ENCODE measurements at regions not wholly inside any gene's neighbourhood (a gene's known extent, or its start where the extent isn't known, plus 50 kb on each side); places are given as distances from the start of the nearest gene placed in this dataset.

DNA sequence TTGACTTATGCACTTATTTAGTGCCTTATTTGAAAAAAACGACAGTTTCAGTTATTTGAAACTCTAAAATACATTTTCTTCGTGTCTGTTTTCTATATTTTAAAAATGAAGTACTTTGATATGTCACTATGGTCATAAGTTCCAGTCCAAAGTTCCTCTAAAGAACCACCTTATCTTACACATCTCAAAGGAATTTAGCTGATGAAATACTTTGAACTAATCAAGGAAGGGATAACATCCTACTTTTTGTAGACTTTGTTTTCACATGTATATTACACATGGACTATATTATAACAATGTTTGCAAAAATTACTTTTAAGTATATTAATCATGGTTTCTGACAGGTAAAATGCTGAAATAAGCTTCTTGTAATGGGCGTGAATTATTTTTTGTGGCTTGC, 265.8 kb upstream of the ZNF717 start:
- Histone ChIP-seq H3K4me2 (no peak overlapping the region), H3K4me1 (replicated peaks; ENCODE audit: insufficient read depth) (no peaks in the 10 kb centered on the region), H3K27ac (no peak overlapping the region), H3K27me3 (ENCODE audit: insufficient read depth, low read depth) (no peaks in the 10 kb centered on the region), H3F3A (ENCODE audit: insufficient read depth, low read depth) (no peaks in the 10 kb centered on the region), H4K20me1 (ENCODE audit: insufficient read depth) (no peaks in the 10 kb centered on the region), H2AFZ (no peak overlapping the region), H3K36me3 (ENCODE audit: low read depth) (no peaks in the 10 kb centered on the region), H3K79me2 (ENCODE audit: low read depth) (no peaks in the 10 kb centered on the region), H3K9me3 (ENCODE audit: insufficient read depth, low read depth) (no peaks in the 10 kb centered on the region), H3K9me2 (ENCODE audit: insufficient read depth) (no peaks in the 10 kb centered on the region), H3K4me3 (no peak overlapping the region)
- CTCF ChIA-PET = no interaction called here
- POLR2A ChIA-PET (ENCODE audit: unreplicated experiment) = no interaction called here
- intact Hi-C loops (cut with micrococcal nuclease; ENCODE audit: unreplicated experiment) = no loop called here
- no TSS peak for BruUV-seq (replicated peaks)
- TF ChIP-seq, protein P1, sequence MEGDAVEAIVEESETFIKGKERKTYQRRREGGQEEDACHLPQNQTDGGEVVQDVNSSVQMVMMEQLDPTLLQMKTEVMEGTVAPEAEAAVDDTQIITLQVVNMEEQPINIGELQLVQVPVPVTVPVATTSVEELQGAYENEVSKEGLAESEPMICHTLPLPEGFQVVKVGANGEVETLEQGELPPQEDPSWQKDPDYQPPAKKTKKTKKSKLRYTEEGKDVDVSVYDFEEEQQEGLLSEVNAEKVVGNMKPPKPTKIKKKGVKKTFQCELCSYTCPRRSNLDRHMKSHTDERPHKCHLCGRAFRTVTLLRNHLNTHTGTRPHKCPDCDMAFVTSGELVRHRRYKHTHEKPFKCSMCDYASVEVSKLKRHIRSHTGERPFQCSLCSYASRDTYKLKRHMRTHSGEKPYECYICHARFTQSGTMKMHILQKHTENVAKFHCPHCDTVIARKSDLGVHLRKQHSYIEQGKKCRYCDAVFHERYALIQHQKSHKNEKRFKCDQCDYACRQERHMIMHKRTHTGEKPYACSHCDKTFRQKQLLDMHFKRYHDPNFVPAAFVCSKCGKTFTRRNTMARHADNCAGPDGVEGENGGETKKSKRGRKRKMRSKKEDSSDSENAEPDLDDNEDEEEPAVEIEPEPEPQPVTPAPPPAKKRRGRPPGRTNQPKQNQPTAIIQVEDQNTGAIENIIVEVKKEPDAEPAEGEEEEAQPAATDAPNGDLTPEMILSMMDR (conservative IDR thresholded peaks at IDR 0.05) = no peak
- TF ChIP-seq EZH2 (IDR thresholded peaks at IDR 0.05; ENCODE audit: low read depth) = no peak
- DNase-seq = no peak

DNA sequence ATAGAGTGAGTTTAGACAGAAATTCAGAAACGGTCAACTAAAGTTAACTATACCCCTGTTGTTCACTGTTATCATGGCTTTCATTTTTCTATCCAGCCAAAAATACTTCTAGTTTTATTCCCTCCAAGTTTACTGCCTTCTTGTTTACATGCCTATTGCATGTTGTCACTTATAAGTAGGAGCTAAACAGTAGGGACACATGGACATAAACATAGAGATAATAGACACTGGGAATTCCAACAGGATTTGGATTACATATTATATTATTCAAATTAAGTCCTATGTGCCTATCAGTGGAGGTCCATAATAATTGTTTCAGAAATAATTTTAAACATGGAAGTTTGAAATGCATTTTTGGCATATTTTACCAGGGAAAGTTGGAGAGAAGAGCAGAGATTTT, 269.1 kb upstream of the ZNF717 start:
- H2AFZ ChIP-seq = no peak overlapping the region
- no peaks in the 10 kb centered on the region for H3K9me3 ChIP-seq (ENCODE audit: insufficient read depth, low read depth)
- TF ChIP-seq, protein P1 (conservative IDR thresholded peaks at IDR 0.05) = no peak
- TF ChIP-seq EZH2 (IDR thresholded peaks at IDR 0.05; ENCODE audit: low read depth) = no peak
- CTCF ChIA-PET = no interaction called here
- no peaks in the 10 kb centered on the region for H3K9me2 ChIP-seq (ENCODE audit: insufficient read depth)
- H4K20me1 ChIP-seq (ENCODE audit: insufficient read depth) = no peaks in the 10 kb centered on the region
- intact Hi-C loops (cut with micrococcal nuclease; ENCODE audit: unreplicated experiment) = no loop called here
- no peaks in the 10 kb centered on the region for H3F3A ChIP-seq (ENCODE audit: insufficient read depth, low read depth)
- no peak overlapping the region for H3K27ac ChIP-seq
- no TSS peak for BruUV-seq (replicated peaks)
- H3K36me3 ChIP-seq (ENCODE audit: low read depth) = no peaks in the 10 kb centered on the region
- no peak for DNase-seq
- POLR2A ChIA-PET (ENCODE audit: unreplicated experiment) = no interaction called here
- no peak overlapping the region for H3K4me3 ChIP-seq
- H3K4me1 ChIP-seq (replicated peaks; ENCODE audit: insufficient read depth) = no peaks in the 10 kb centered on the region
- no peak overlapping the region for H3K4me2 ChIP-seq
- no peaks in the 10 kb centered on the region for H3K79me2 ChIP-seq (ENCODE audit: low read depth)
- H3K27me3 ChIP-seq (ENCODE audit: insufficient read depth, low read depth) = no peaks in the 10 kb centered on the region

DNA sequence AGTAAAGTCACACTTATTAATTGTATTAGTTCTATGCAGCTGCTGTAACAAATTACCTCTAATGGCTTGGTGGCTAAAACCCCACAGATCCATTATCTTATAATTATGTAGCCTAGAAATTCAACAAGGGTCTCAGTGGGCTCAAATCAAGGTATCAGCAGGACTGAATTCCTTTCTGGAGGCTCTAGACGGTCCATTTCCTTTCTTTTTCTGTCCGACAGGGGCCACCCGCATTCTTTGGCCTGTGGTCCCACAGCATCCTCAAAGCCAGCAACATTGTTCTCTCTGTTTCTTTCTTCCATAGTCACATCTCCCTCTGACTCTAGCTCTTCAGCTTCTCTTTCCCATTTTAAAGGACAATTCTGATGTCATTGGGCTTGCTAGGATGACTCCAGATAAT, 276.3 kb upstream of the ZNF717 start:
- Histone ChIP-seq H3K27me3 (ENCODE audit: insufficient read depth, low read depth) (no peaks in the 10 kb centered on the region), H4K20me1 (ENCODE audit: insufficient read depth) (no peaks in the 10 kb centered on the region), H2AFZ (no peak overlapping the region), H3K27ac (no peak overlapping the region), H3K79me2 (ENCODE audit: low read depth) (no peaks in the 10 kb centered on the region), H3K9me2 (ENCODE audit: insufficient read depth) (no peaks in the 10 kb centered on the region), H3K9me3 (ENCODE audit: insufficient read depth, low read depth) (no peaks in the 10 kb centered on the region), H3K4me3 (no peak overlapping the region), H3F3A (ENCODE audit: insufficient read depth, low read depth) (no peaks in the 10 kb centered on the region), H3K4me1 (replicated peaks; ENCODE audit: insufficient read depth) (no peaks in the 10 kb centered on the region), H3K4me2 (no peak overlapping the region), H3K36me3 (ENCODE audit: low read depth) (no peaks in the 10 kb centered on the region)
- ChIA-PET CTCF (no interaction called here), POLR2A (ENCODE audit: unreplicated experiment) (no interaction called here)
- intact Hi-C loops (cut with micrococcal nuclease; ENCODE audit: unreplicated experiment) = no loop called here
- TF ChIP-seq, protein P1 (conservative IDR thresholded peaks at IDR 0.05) = no peak
- TF ChIP-seq EZH2 (IDR thresholded peaks at IDR 0.05; ENCODE audit: low read depth) = no peak
- BruUV-seq (replicated peaks) = no TSS peak
- no peak for DNase-seq

All from PC-9 (cell line).